IMR-90 (cell line): ENCODE measurements at regions not wholly inside any gene's neighbourhood (a gene's known extent, or its start where the extent isn't known, plus 50 kb on each side); places are given as distances from the start of the nearest gene placed in this dataset.

Experiments
- ATAC-seq: fragments of 200-7000 bp; cut with Tn5 transposase; 2 replicates; pipeline ENCODE4 v1.9.1; 2020; ENCODE audit warnings: low read depth, mild to moderate bottlenecking, moderate library complexity
- BruUV-seq: library from RNA; stranded (reverse); fragments of 400-500 nt; replicated peaks from 2 replicates; lab custom pipeline; 2021; lab: Mats Ljungman, UMichigan
- CTCF ChIA-PET: fragments of 300-600 bp; formaldehyde crosslinking; extraction: SDS; loops from one replicate; lab custom pipeline; 2021; ENCODE audit warnings: antibody characterized with exemption; lab: Yijun Ruan, JAX
- POLR2A ChIA-PET: fragments of 300-600 bp; sonication (Branson Sonifier 250); formaldehyde crosslinking; loops from one replicate; lab custom pipeline; 2022; ENCODE audit warnings: antibody characterized with exemption; ENCODE audit not compliant: unreplicated experiment; lab: Charles Lee
- DNase-seq: peaks from one replicate; pipeline ENCODE4 v3.0.0; 2013
- H2AFZ ChIP-seq: replicated peaks from 2 replicates; pipeline ENCODE3; 2013; ENCODE audit warnings: low read length, mild to moderate bottlenecking; ENCODE audit not compliant: poor library complexity
- H2AK5ac ChIP-seq: 2 replicates; pipeline ENCODE4 v1.6.1; 2013; ENCODE audit warnings: low read depth, low read length, inconsistent platforms
- H2AK9ac ChIP-seq: replicated peaks from 2 replicates; pipeline ENCODE3; 2013; ENCODE audit warnings: mild to moderate bottlenecking, low read depth, low read length, moderate library complexity; ENCODE audit not compliant: poor library complexity
- H2BK120ac ChIP-seq: 2 replicates; pipeline ENCODE4 v1.6.1; 2013; ENCODE audit warnings: low read depth, low read length, inconsistent platforms
- H2BK15ac ChIP-seq: 3 replicates; pipeline ENCODE4 v1.6.1; 2013; ENCODE audit warnings: low read depth, low read length, inconsistent platforms
- H2BK20ac ChIP-seq: 2 replicates; pipeline ENCODE4 v1.6.1; 2013; ENCODE audit warnings: low read depth, mild to moderate bottlenecking, inconsistent platforms, low read length, moderate library complexity
- H2BK5ac ChIP-seq: 2 replicates; pipeline ENCODE4 v1.6.1; 2013; ENCODE audit warnings: mild to moderate bottlenecking, low read depth, low read length, inconsistent platforms; ENCODE audit not compliant: poor library complexity, severe bottlenecking
- H3K14ac ChIP-seq: replicated peaks from 2 replicates; pipeline ENCODE4 v1.6.1; 2013; ENCODE audit warnings: low read depth, low read length, inconsistent platforms
- H3K18ac ChIP-seq: 2 replicates; pipeline ENCODE4 v1.6.1; 2013; ENCODE audit warnings: low read depth, low read length, control low read depth
- H3K23ac ChIP-seq: 2 replicates; pipeline ENCODE4 v1.6.1; 2013; ENCODE audit warnings: low read depth, low read length, inconsistent platforms
- H3K27ac ChIP-seq: 2 replicates; pipeline ENCODE4 v1.5.1; 2013; ENCODE audit warnings: mild to moderate bottlenecking, control low read depth, low read length; ENCODE audit not compliant: insufficient read depth
- H3K27me3 ChIP-seq: 2 replicates; pipeline ENCODE4 v1.6.1; 2013; ENCODE audit warnings: low read length; ENCODE audit not compliant: control insufficient read depth, insufficient read depth
- H3K36me3 ChIP-seq: 2 replicates; pipeline ENCODE4 v1.6.1; 2013; ENCODE audit warnings: low read length, mixed read lengths; ENCODE audit not compliant: control insufficient read depth, insufficient read depth
- H3K4ac ChIP-seq: 2 replicates; pipeline ENCODE4 v1.6.1; 2013; ENCODE audit warnings: low read depth, low read length, inconsistent platforms
- H3K4me1 ChIP-seq: 2 replicates; pipeline ENCODE4 v1.6.1; 2013; ENCODE audit warnings: low read length, mixed read lengths; ENCODE audit not compliant: control insufficient read depth, insufficient read depth
- H3K4me2 ChIP-seq: 2 replicates; pipeline ENCODE4 v1.6.1; 2013; ENCODE audit warnings: low read depth, mild to moderate bottlenecking, control low read depth, low read length, moderate library complexity
- H3K4me3 ChIP-seq: 2 replicates; pipeline ENCODE4 v1.5.1; 2013; ENCODE audit warnings: low read depth, mild to moderate bottlenecking, control low read depth, low read length, moderate library complexity; ENCODE audit not compliant: insufficient read depth
- H3K56ac ChIP-seq: 2 replicates; pipeline ENCODE4 v1.6.1; 2013; ENCODE audit warnings: low read length, inconsistent platforms; ENCODE audit not compliant: insufficient read depth; ENCODE audit errors: extremely low read depth
- H3K79me1 ChIP-seq, 2 experiments: 2 replicates each; pipeline ENCODE4 v1.6.1; 2013; ENCODE audit warnings: low read length in 2 of 2, inconsistent platforms in 1 of 2, low read depth in 1 of 2
- H3K9ac ChIP-seq: 2 replicates; pipeline ENCODE4 v1.6.1; 2013; ENCODE audit warnings: low read depth, low read length, control low read depth
- H3K9me1 ChIP-seq: 2 replicates; pipeline ENCODE4 v1.6.1; 2013; ENCODE audit warnings: low read length, inconsistent platforms; ENCODE audit not compliant: insufficient read depth
- H3K9me3 ChIP-seq: 2 replicates; pipeline ENCODE4 v1.6.1; 2013; ENCODE audit warnings: low read length; ENCODE audit not compliant: control insufficient read depth, insufficient read depth
- H4K20me1 ChIP-seq: 2 replicates; pipeline ENCODE4 v1.6.1; 2013; ENCODE audit warnings: low read length, inconsistent platforms; ENCODE audit not compliant: insufficient read depth
- H4K5ac ChIP-seq: 2 replicates; pipeline ENCODE4 v1.6.1; 2013; ENCODE audit warnings: mild to moderate bottlenecking, low read depth, low read length, control low read depth
- H4K8ac ChIP-seq, 2 experiments: 2 replicates each; pipeline ENCODE4 v1.6.1; 2013; ENCODE audit warnings: low read depth in 2 of 2, low read length in 2 of 2, control low read depth in 1 of 2, inconsistent platforms in 1 of 2
- H4K91ac ChIP-seq: 2 replicates; pipeline ENCODE4 v1.6.1; 2013; ENCODE audit warnings: low read depth, low read length, inconsistent platforms; ENCODE audit not compliant: insufficient read depth
- BHLHE40 ChIP-seq: fragments of 150-350 bp; IDR thresholded peaks from 2 replicates; pipeline ENCODE4 v1.6.1; 2016; ENCODE audit warnings: mild to moderate bottlenecking, low read depth, low read length
- CEBPB ChIP-seq: IDR thresholded peaks from 2 replicates; pipeline ENCODE4 v1.6.1; 2012; ENCODE audit warnings: low read depth, low read length, improper control_type of control experiment
- CHD1 ChIP-seq: IDR thresholded peaks from 2 replicates; pipeline ENCODE4 v1.6.1; 2012; ENCODE audit warnings: low read depth, low read length, improper control_type of control experiment
- FOS ChIP-seq: fragments of 150-350 bp; IDR thresholded peaks from 2 replicates; pipeline ENCODE4 v1.6.1; 2016; ENCODE audit warnings: low read depth, low read length
- MAZ ChIP-seq: IDR thresholded peaks from 2 replicates; pipeline ENCODE4 v1.6.1; 2012; ENCODE audit warnings: low read depth, mild to moderate bottlenecking, low read length, improper control_type of control experiment, moderate library complexity, borderline replicate concordance
- MXI1 ChIP-seq: IDR thresholded peaks from 2 replicates; pipeline ENCODE4 v1.6.1; 2012; ENCODE audit warnings: low read depth, mild to moderate bottlenecking, low read length, moderate library complexity, borderline replicate concordance
- NFE2L2 ChIP-seq: fragments of 150-350 bp; IDR thresholded peaks from 2 replicates; pipeline ENCODE4 v1.6.1; 2016; ENCODE audit warnings: low read depth, mild to moderate bottlenecking, low read length
- RAD21 ChIP-seq: IDR thresholded peaks from 2 replicates; pipeline ENCODE4 v1.6.1; 2012; ENCODE audit warnings: low read length, improper control_type of control experiment
- RFX5 ChIP-seq: IDR thresholded peaks from 2 replicates; pipeline ENCODE4 v1.8.0; 2012; ENCODE audit warnings: low read depth, mild to moderate bottlenecking, low read length, moderate library complexity
- SMC3 ChIP-seq: fragments of 150-350 bp; IDR thresholded peaks from 2 replicates; pipeline ENCODE4 v1.6.1; 2016; ENCODE audit warnings: low read depth, mild to moderate bottlenecking, antibody characterized with exemption, low read length, moderate library complexity
- WGBS, 2 experiments: methylation state at CpG; one replicate each; pipeline versions ENCODE4 v1.1.5 to v1.1.7; 2013; ENCODE audit warnings: missing lambda C conversion rate in 2 of 2; ENCODE audit not compliant: insufficient read length in 1 of 2; ENCODE audit errors: extremely low coverage in 2 of 2; 5-methylcytosine and 5-hydroxymethylcytosine counted together
- dilution Hi-C: fragments of 300-500 bp; cut with HindIII; formaldehyde crosslinking; loops from one replicate; pipeline ENCODE4 v1.14.3; 2018; ENCODE audit warnings: low sequenced_read_pairs; ENCODE audit not compliant: unreplicated experiment
- in situ Hi-C: fragments of 300-500 bp; cut with MboI; formaldehyde crosslinking; loops from 3 replicates; pipeline ENCODE4 v1.14.3; 2019; ENCODE audit warnings: low sequenced_read_pairs, inconsistent platforms, mixed read lengths
- intact Hi-C: fragments of 100-400 bp; cut with micrococcal nuclease; formaldehyde crosslinking; loops from 2 replicates; pipeline ENCODE4 v1.10.0; 2022
- TF ChIP-seq, protein P1 (sequence below): fragments of 150-350 bp; IDR thresholded peaks from 2 replicates; pipeline ENCODE4 v1.6.1; 2017; ENCODE audit warnings: mild to moderate bottlenecking, antibody characterized with exemption, low read length, low read depth

DNA sequence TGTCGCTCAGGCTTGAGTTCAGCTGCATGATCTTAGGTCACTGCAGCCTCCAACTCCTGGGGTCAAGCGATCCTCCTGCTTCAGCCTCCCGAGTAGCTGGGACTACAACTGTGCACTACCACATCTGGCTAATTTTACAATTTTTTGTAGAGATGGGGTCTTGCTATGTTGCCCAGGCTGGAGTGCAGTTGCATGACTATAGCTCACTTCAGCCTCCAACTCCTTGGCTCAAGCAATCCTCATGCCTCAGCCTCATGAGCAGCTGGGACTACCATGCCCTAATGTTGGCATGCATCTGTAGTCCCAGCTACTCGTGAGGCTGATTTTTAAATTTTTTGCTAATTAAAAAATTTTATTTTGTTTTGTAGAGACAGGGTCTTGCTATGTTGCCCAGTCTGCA, 101.9 kb upstream of the NPTX2 start:
- no peak overlapping the region for H3K14ac ChIP-seq
- H4K8ac ChIP-seq, result no peak overlapping the region
- no peaks in the 10 kb centered on the region for H3K79me1 ChIP-seq
- TF ChIP-seq MAZ (no peak), FOS (no peak), NFE2L2 (no peak), RAD21 (no peak), RFX5 (no peak), SMC3 (no peak), CHD1 (no peak), MXI1 (no peak), BHLHE40 (no peak), CEBPB (no peak)
- TF ChIP-seq, protein P1, sequence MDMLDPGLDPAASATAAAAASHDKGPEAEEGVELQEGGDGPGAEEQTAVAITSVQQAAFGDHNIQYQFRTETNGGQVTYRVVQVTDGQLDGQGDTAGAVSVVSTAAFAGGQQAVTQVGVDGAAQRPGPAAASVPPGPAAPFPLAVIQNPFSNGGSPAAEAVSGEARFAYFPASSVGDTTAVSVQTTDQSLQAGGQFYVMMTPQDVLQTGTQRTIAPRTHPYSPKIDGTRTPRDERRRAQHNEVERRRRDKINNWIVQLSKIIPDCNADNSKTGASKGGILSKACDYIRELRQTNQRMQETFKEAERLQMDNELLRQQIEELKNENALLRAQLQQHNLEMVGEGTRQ, result no peak
- H4K20me1 ChIP-seq, result no peaks in the 10 kb centered on the region
- no peak overlapping the region for H4K91ac ChIP-seq
- dilution Hi-C loops (no loop called here), intact Hi-C loops (no loop called here), in situ Hi-C loops (no loop called here)
- H2BK20ac ChIP-seq, result no peak overlapping the region
- H4K5ac ChIP-seq, result no peak overlapping the region
- ATAC-seq, result no peak
- no peaks in the 10 kb centered on the region for H3K9me1 ChIP-seq
- H3K9ac ChIP-seq, result no peak overlapping the region
- no peak overlapping the region for H3K18ac ChIP-seq
- CTCF ChIA-PET, result no interaction called here
- no peak overlapping the region for H2AK5ac ChIP-seq
- no peak overlapping the region for H2AFZ ChIP-seq
- H2BK5ac ChIP-seq, result no peak overlapping the region
- no peak overlapping the region for H3K4me2 ChIP-seq
- H2BK15ac ChIP-seq, result no peak overlapping the region
- no peak overlapping the region for H2AK9ac ChIP-seq
- no peaks in the 10 kb centered on the region for H3K27me3 ChIP-seq
- H3K4me1 ChIP-seq, result no peaks in the 10 kb centered on the region
- H2BK120ac ChIP-seq, result no peak overlapping the region
- POLR2A ChIA-PET, result no interaction called here
- no peak for DNase-seq
- H3K23ac ChIP-seq, result no peak overlapping the region
- H3K36me3 ChIP-seq, result no peaks in the 10 kb centered on the region
- H3K4ac ChIP-seq, result no peak overlapping the region
- 0% methylated on average over 1 of the region's 4 CpGs; no CpG with 5 or more reads in 1 of the 2 experiments for WGBS, 2 experiments
- H3K56ac ChIP-seq, result no peak overlapping the region
- peaks cover 11% of the 10 kb centered on the region for H3K9me3 ChIP-seq
- H3K27ac ChIP-seq, result no peak overlapping the region
- no peak overlapping the region for H3K4me3 ChIP-seq
- no TSS peak for BruUV-seq
